ENCODE measurements at regions not wholly inside any gene's neighbourhood (a gene's known extent, or its start where the extent isn't known, plus 50 kb on each side); places are given as distances from the start of the nearest gene placed in this dataset.

GRCh38 chr1:238619652-238620051 lies 728.9 kb upstream of the ZP4 start:
- TF ChIP-seq CTCF (IDR thresholded peaks at IDR 0.05) (no peak), POLR2A (IDR thresholded peaks at IDR 0.05) (no peak)
